HG03354 (cell line): ENCODE measurements at regions not wholly inside any gene's neighbourhood (a gene's known extent, or its start where the extent isn't known, plus 50 kb on each side); places are given as distances from the start of the nearest gene placed in this dataset.

Source experiments
- ATAC-seq: cut with Tn5 transposase; IDR thresholded peaks from one replicate; pipeline ENCODE4 v1.9.1; 2021; ENCODE audit warnings: mild to moderate bottlenecking; ENCODE audit not compliant: unreplicated experiment, poor library complexity, severe bottlenecking

DNA sequence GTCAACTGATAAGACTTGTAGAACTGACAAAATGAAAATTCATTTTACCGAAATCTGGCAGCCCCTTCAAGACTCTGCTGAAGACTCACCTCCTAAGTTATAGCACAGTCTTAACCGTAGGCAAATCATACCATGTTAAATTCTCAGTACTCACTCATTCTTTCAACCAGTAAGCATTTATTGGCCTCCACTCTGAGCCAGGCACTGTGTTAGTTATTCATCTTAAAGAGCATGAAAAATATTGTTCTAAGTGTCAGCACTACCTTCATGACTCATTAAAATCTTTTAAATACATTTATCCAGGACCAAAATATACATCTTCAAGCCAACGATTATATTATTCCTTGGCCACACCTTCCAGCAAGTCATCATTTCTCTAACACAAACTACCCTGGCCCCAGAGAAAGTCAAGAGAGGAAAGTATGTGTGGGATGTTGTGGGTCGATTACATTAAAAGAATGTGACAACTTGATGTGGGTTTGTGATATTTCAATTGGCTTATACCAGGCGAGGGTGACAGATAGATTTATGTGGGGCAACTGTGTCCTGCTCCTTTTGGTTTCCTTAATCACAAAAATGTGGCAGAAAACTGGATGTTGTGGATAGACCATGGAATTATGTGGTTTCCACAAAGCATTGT lies 55.0 kb downstream of the TMEM30B start:
- ATAC-seq = no peak

- no peak for ATAC-seq
Observed at GRCh38 chr14:61225344-61225743, 55.8 kb downstream of the TMEM30B start.

- ATAC-seq = no peak
Observed at GRCh38 chr14:61223552-61223951, 57.6 kb downstream of the TMEM30B start.

- no peak for ATAC-seq
Observed at GRCh38 chr14:61222388-61222787, 58.8 kb downstream of the TMEM30B start.

GRCh38 chr14:61221906-61222305 lies 59.2 kb downstream of the TMEM30B start:
- no peak for ATAC-seq

DNA sequence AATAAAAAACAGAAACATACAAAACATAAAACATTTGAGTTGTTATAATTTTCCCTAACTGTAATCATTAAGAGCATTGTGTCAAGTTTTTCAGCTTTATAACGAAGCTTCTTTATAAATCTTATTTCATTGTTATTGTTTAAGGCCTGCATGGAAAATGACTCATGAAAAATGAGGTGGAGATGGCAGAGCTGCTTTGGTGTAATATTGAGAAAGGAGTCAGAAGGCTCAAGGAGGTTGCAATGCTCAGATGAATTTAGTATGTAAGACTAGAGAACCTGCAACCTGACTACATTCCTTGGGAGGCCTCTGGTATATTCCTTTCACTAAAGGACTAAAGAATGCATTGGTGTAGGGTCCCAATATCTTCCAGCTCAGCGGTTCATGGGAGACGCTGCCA lies 61.5 kb downstream of the TMEM30B start:
- no peak for ATAC-seq

GRCh38 chr14:61219256-61219655 lies 61.9 kb downstream of the TMEM30B start:
- ATAC-seq = no peak

DNA sequence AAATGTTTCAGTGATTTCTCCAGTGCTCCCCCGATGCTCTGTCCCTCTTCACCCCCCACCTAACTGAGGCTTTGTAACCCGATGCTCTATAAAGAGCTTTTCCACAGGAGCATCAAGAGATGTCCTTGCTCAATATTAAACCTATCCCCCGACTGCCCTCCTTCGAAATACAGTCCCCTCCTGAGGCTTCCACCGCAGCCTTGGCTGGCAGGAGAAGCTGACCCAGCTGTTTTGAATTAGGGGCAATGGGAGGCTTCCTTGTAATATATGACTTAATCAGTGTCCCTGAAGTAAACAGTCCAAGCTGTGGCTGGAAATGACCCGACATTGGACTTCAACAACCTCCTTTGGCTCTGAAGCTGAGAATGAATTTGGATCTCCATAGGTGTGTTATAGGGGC lies 62.4 kb downstream of the TMEM30B start:
- ATAC-seq = no peak

DNA sequence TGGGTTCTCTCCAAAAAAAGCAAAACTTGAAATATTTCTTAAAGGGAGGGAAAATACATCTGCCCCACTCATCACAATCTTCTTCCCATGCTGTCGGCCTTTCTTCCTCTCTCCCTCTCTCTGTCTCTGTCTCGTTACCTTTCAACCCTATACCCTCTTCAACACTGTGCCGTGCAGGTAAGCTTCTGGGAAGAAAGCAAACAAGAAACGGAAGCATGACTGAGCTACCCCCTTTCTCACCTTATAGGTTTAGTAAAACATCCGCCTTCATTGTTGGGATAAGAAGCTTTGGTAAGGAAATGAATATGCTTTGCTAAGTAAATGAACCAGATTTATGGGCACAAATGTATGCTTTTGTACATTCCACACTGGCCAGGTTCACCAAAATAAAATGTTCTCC lies 63.0 kb downstream of the TMEM30B start:
- ATAC-seq = no peak

DNA sequence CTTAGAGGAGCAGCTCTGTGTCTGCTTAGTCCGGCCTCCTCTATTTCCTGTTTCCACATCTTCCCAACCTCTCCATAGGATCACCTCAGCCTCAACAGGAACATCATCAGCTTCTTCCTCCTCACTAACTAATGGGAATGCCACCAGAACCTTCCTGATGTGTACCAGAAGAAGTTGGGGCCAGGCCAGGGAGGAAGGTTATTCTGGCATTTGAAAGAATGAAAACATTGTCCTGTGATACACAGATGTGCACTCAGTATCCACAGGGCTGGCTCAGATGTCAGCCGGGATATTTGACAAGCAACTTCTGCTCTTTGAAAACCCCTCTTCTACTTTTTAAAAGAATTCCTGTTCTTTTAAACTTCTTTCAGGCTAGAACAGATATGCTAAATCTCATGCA lies 63.6 kb downstream of the TMEM30B start:
- ATAC-seq = no peak

DNA sequence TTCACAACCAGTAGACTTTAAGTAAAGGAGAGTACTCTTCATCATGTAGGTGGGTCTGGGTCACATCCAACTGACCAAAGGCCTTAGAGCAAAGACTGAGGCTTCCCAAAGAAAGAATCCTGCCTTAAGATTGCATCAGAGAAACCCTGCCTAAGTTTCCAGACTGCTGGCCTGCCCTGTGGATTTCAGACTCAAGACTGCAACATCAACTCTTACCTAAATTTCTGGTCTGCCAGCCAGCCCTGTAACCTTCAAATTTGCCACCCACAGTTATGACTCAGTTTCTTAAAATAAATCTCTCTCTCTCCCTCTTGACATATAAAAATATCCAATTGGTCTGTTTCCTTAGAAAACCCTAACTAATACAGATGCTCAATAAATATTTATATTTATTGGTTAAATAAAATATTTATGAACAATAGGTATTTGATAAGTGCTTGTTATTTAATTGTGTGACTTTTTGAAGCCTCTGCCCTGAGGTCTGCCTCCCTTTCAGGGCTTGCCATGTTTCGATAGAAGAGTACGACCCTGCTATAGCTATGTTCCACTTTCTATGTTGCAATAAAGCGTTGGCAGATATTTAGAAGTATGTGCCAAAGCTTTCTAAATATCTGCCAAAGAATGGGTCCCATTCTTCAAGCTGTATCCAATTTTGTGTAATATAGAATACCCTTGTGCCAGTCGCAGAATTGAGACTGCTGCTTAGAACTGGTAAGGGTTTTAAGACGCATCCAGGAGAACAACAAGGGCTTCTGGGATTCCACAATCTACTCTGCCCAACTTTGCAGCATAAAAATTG lies 65.7 kb downstream of the TMEM30B start:
- no peak for ATAC-seq

GRCh38 chr14:61213920-61214319 lies 67.2 kb downstream of the TMEM30B start:
- ATAC-seq = no peak

DNA sequence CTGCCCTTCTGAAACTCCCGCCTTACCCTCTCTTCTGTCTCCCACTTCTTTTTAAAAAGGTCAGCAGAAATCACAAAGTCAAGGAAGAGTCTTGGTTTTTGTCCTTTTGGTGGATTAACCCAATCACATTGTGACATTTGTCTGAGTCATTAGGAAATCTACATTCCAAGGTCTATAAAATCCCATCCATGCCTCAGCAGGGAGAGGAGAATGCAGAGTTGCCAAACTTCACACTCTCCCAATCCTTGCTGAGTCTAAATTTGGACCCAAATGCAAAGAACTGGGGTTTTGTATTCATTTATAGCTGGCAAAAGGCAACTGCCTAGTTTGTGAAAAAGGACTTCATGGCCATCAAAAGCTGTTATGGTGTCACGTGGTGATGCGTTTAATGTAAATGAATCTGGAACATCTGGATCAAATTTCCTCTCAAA lies 67.9 kb downstream of the TMEM30B start:
- ATAC-seq = no peak

DNA sequence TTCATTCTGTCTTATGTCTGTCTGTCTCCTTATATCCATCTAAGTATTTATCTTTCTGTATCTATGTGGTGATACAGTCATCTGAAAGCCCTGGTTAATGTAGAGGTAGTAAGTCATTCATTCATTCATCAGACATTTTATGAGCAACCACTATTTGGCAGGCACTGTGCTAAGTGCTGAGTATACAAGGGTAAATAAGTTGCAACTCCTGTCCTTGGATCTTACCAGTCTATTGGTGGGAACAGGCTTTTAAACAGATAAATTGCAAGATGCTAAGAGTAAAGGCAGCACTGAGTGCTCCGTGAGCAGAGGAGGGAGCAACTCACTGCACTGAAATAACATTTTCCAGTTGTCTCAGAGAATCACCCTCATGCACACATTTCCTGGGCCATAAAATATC lies 68.6 kb downstream of the TMEM30B start:
- ATAC-seq = no peak

DNA sequence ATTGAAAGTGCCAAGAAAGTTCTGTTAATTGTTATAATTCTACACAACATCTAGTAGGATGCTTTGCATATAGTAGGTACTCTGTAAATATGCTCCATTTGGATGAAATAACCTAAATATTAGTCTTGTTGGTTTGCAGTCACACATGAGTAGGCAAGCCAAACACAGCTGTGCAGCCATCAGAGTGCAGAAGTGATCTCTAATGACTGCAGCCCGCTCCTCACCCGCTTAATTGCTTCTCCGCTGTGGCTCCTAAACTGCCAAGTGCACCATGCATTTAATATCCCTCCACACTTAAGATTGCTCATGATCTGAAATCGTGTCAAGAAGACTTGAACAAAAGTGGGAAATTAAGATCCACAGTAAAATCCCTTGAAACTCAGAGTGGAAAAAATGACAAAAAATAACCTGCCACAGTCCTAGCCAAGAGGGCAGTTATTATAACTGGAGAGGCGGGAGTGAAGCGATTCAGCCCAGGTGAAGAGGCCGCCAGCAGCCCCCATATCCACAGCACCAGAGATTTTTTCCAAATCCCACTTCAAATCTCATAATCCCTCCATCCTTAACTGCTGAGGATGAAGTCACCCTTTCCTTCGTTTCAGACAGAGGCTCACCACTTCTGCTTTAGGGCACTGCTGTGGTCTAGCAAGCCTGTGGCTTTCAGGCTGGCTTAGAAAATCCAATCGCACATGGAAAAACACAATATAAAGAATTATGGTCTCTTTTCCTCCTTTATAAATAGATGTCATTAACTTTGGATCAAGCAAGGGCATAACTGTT lies 69.5 kb downstream of the TMEM30B start:
- no peak for ATAC-seq

GRCh38 chr14:61203081-61203753 lies 77.9 kb downstream of the TMEM30B start:
- ATAC-seq = no peak

DNA sequence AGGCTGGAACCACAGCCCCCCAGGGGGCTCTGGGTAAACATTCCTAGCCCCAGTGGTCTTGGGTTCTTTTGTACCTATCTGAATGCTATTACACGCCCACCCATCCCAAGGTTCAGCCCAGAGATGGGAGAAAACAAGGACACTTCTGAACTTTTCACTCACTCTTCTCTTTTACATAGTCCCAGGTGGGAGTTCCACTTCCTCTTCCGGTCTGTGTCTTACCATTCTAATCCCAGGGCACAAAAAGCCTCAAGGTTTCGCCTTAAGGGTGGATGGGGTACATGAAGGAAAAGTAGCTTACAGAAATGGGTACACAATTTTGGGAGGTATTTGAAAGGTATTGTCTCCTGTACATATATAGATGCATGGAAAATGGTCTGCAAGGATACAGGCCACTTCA lies 79.0 kb downstream of the TMEM30B start:
- ATAC-seq = no peak

GRCh38 chr14:61201171-61201570 lies 80.0 kb downstream of the TMEM30B start:
- ATAC-seq = no peak

GRCh38 chr14:61197416-61197815 lies 83.7 kb downstream of the TMEM30B start:
- no peak for ATAC-seq

DNA sequence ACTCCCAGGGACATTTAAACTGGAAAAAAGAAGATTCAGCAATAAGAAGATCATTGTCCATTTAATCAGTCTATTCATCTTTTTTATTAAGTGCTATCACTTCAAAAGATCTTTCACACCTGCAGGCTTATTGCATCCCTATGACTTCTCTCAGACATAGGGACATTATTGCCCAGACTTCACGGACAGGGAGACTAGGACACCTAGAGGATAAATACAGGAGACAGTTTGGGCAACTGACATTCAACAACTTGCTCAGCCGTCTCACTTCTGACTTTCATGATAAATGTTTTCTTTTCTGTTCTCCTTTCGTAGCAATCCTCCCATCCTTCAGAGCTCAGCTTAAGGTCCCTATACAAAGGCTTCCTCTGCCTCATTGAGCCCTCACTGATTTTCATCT lies 84.3 kb downstream of the TMEM30B start:
- no peak for ATAC-seq
